Heart left ventricle (tissue), 13 donors: ENCODE measurements at regions not wholly inside any gene's neighbourhood (a gene's known extent, or its start where the extent isn't known, plus 50 kb on each side); places are given as distances from the start of the nearest gene placed in this dataset.

Experiments
- POLR2A ChIP-seq, 2 donors: fragments of 450-650 bp; IDR thresholded peaks; one replicate each; pipeline ENCODE4 v1.6.1; 2017; ENCODE audit warnings: antibody characterized with exemption in 2 of 2, mild to moderate bottlenecking in 2 of 2, moderate library complexity in 2 of 2
- TF ChIP-seq, protein P1 (sequence below), 12 donors: fragments of 200-600 bp; sonication (generic) in 4 of 12; IDR thresholded peaks; one replicate each; pipeline versions ENCODE4 v1.5.0 to v1.8.0; 2018 to 2022; ENCODE audit warnings: antibody characterized with exemption in 12 of 12, mild to moderate bottlenecking in 5 of 12
- donor health status: ischemic (EF 13 %, LVEDD 7.1; RV severe dilation, severe dysfunction).
- donor health status: DM: no; HTN: yes; CAD: no.
- donor health status: DM: no; HTN: no; CAD: no.
- donor health status: ischemic (EF 25% LVEDD 6.9; RV normal size, moderate dysfunction).
- donor health status: ischemic (EF 25% LVEDD 5.7; RV mildly dilated, moderate dysfunction).
- donor health status: ischemic (EF 35%, LVEDD 5.7; RV mildly dilated, moderate dysfunction).
- donor health status: nonischemic (EF 11% LVEDD 7.7; RV severe dilation, severe dysfunction).
- donor health status: DM: yes; HTN: yes; CAD: no.
- donor health status: PGD.
- donor health status: ischemic (EF 29% LVEDD 5.4; RV normal size, mild dysfunction).
- donor health status: nonischemic (EF 23%, LVEDD 6.1; RV moderate dilation, normal function).

GRCh38 chr3:106675451-106675850 lies 701.8 kb upstream of the CCDC54 start:
- no peak for TF ChIP-seq POLR2A (IDR thresholded peaks at IDR 0.05)
- TF ChIP-seq, protein P1, sequence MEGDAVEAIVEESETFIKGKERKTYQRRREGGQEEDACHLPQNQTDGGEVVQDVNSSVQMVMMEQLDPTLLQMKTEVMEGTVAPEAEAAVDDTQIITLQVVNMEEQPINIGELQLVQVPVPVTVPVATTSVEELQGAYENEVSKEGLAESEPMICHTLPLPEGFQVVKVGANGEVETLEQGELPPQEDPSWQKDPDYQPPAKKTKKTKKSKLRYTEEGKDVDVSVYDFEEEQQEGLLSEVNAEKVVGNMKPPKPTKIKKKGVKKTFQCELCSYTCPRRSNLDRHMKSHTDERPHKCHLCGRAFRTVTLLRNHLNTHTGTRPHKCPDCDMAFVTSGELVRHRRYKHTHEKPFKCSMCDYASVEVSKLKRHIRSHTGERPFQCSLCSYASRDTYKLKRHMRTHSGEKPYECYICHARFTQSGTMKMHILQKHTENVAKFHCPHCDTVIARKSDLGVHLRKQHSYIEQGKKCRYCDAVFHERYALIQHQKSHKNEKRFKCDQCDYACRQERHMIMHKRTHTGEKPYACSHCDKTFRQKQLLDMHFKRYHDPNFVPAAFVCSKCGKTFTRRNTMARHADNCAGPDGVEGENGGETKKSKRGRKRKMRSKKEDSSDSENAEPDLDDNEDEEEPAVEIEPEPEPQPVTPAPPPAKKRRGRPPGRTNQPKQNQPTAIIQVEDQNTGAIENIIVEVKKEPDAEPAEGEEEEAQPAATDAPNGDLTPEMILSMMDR (IDR thresholded peaks at IDR 0.05): no peak
